ENCODE measurements at regions not wholly inside any gene's neighbourhood (a gene's known extent, or its start where the extent isn't known, plus 50 kb on each side); places are given as distances from the start of the nearest gene placed in this dataset.
"Not testable (repeated sequence)": the region's sequence is repeated elsewhere in the genome, so short reads cannot be mapped to it uniquely, and the experiment has no call there.

- no peaks in the 10 kb centered on the region for H3K27me3 Mint-ChIP-seq
- Histone ChIP-seq H3K4me1 (ENCODE audit: insufficient read depth, low read length) (no peaks in the 10 kb centered on the region), H3K27me3 (ENCODE audit: insufficient read depth, low read length) (no peaks in the 10 kb centered on the region), H3K4me3 (ENCODE audit: low read length in 2 of 2) (no peak overlapping the region), H3K36me3 (ENCODE audit: insufficient read depth, low read length) (no peaks in the 10 kb centered on the region), H3K27ac (ENCODE audit: low read depth, low read length) (no peak overlapping the region), H3K9me3 (ENCODE audit: control insufficient read depth in 1 of 2, low read length in 2 of 2) (no peaks in the 10 kb centered on the region)
- H3K9me3 Mint-ChIP-seq = peaks cover 0 to 15% (median 6%) of the 10 kb centered on the region in 8 donors
- no peaks in the 10 kb centered on the region for H3K4me1 Mint-ChIP-seq
- no peak for DNase-seq
- intact Hi-C loops (cut with micrococcal nuclease) = no loop called here
- ChIA-PET CTCF (ENCODE audit: partially characterized antibody) (no interaction called here), POLR2A (ENCODE audit: partially characterized antibody) (no interaction called here)
- H3K27ac Mint-ChIP-seq = no peak overlapping the region
- no peaks in the 10 kb centered on the region for H3K36me3 Mint-ChIP-seq
- H3K4me3 Mint-ChIP-seq = no peak overlapping the region
These were observed 812.6 kb upstream of the SPRY2 start for GRCh38 chr13:81153478-81153877.

GRCh38 chr13:81148822-81149221 is 807.9 kb upstream of the SPRY2 start:
- Histone ChIP-seq H3K4me1 (ENCODE audit: insufficient read depth, low read length) (no peaks in the 10 kb centered on the region), H3K9me3 (ENCODE audit: control insufficient read depth in 1 of 2, low read length in 2 of 2) (no peaks in the 10 kb centered on the region), H3K27me3 (ENCODE audit: insufficient read depth, low read length) (no peaks in the 10 kb centered on the region), H3K27ac (ENCODE audit: low read depth, low read length) (no peak overlapping the region), H3K36me3 (ENCODE audit: insufficient read depth, low read length) (no peaks in the 10 kb centered on the region), H3K4me3 (ENCODE audit: low read length in 2 of 2) (no peak overlapping the region)
- Mint-ChIP-seq H3K4me3 (no peak overlapping the region), H3K36me3 (no peaks in the 10 kb centered on the region), H3K27ac (no peak overlapping the region), H3K4me1 (no peaks in the 10 kb centered on the region), H3K27me3 (no peaks in the 10 kb centered on the region), H3K9me3 (peaks cover 0 to 20% (median 8%) of the 10 kb centered on the region in 8 donors)
- DNase-seq = no peak
- ChIA-PET CTCF (ENCODE audit: partially characterized antibody) (no interaction called here), POLR2A (ENCODE audit: partially characterized antibody) (no interaction called here)
- intact Hi-C loops (cut with micrococcal nuclease) = no loop called here

- H3K27me3 ChIP-seq (ENCODE audit: insufficient read depth, low read length); CTCF ChIA-PET (ENCODE audit: partially characterized antibody); H3K4me3 Mint-ChIP-seq; intact Hi-C loops (cut with micrococcal nuclease); H3K27ac Mint-ChIP-seq; H3K36me3 ChIP-seq (ENCODE audit: insufficient read depth, low read length); DNase-seq; H3K9me3 ChIP-seq (ENCODE audit: control insufficient read depth in 1 of 2, low read length in 2 of 2); H3K27me3 Mint-ChIP-seq; H3K27ac ChIP-seq (ENCODE audit: low read depth, low read length); H3K4me3 ChIP-seq (ENCODE audit: low read length in 2 of 2); POLR2A ChIA-PET (ENCODE audit: partially characterized antibody); H3K36me3 Mint-ChIP-seq; H3K4me1 ChIP-seq (ENCODE audit: insufficient read depth, low read length); H3K4me1 Mint-ChIP-seq: not testable (repeated sequence)
- H3K9me3 Mint-ChIP-seq = peaks cover 0 to 16% (median 7%) of the 10 kb centered on the region in 8 donors
These were observed 805.6 kb upstream of the SPRY2 start for GRCh38 chr13:81146576-81146975.

GRCh38 chr13:81142306-81142999 is 801.5 kb upstream of the SPRY2 start:
- no peaks in the 10 kb centered on the region for H3K36me3 ChIP-seq (ENCODE audit: insufficient read depth, low read length)
- no peaks in the 10 kb centered on the region for H3K36me3 Mint-ChIP-seq
- H3K27me3 Mint-ChIP-seq = no peaks in the 10 kb centered on the region
- no peak for DNase-seq
- H3K4me3 ChIP-seq (ENCODE audit: low read length in 2 of 2) = no peak overlapping the region
- no peaks in the 10 kb centered on the region for H3K9me3 ChIP-seq (ENCODE audit: control insufficient read depth in 1 of 2, low read length in 2 of 2)
- H3K27me3 ChIP-seq (ENCODE audit: insufficient read depth, low read length) = no peaks in the 10 kb centered on the region
- intact Hi-C loops (cut with micrococcal nuclease) = no loop called here
- no peak overlapping the region for H3K27ac ChIP-seq (ENCODE audit: low read depth, low read length)
- no peak overlapping the region for H3K4me3 Mint-ChIP-seq
- ChIA-PET CTCF (ENCODE audit: partially characterized antibody) (no interaction called here), POLR2A (ENCODE audit: partially characterized antibody) (no interaction called here)
- H3K9me3 Mint-ChIP-seq = peaks cover 0 to 9% (median 3%) of the 10 kb centered on the region in 8 donors
- H3K4me1 ChIP-seq (ENCODE audit: insufficient read depth, low read length) = no peaks in the 10 kb centered on the region
- no peak overlapping the region for H3K27ac Mint-ChIP-seq
- H3K4me1 Mint-ChIP-seq = no peaks in the 10 kb centered on the region

- no peak for DNase-seq
- Mint-ChIP-seq H3K36me3 (no peaks in the 10 kb centered on the region), H3K4me3 (no peak overlapping the region), H3K27ac (no peak overlapping the region), H3K4me1 (no peaks in the 10 kb centered on the region), H3K27me3 (no peaks in the 10 kb centered on the region), H3K9me3 (peaks cover 0 to 6% (median 2%) of the 10 kb centered on the region in 8 donors)
- H3K4me1 ChIP-seq (ENCODE audit: insufficient read depth, low read length) = no peaks in the 10 kb centered on the region
- H3K4me3 ChIP-seq (ENCODE audit: low read length in 2 of 2) = no peak overlapping the region
- CTCF ChIA-PET (ENCODE audit: partially characterized antibody) = no interaction called here
- H3K36me3 ChIP-seq (ENCODE audit: insufficient read depth, low read length) = no peaks in the 10 kb centered on the region
- no peak overlapping the region for H3K27ac ChIP-seq (ENCODE audit: low read depth, low read length)
- POLR2A ChIA-PET (ENCODE audit: partially characterized antibody) = no interaction called here
- intact Hi-C loops (cut with micrococcal nuclease) = no loop called here
- H3K27me3 ChIP-seq (ENCODE audit: insufficient read depth, low read length) = no peaks in the 10 kb centered on the region
- no peaks in the 10 kb centered on the region for H3K9me3 ChIP-seq (ENCODE audit: control insufficient read depth in 1 of 2, low read length in 2 of 2)
These were observed 799.7 kb upstream of the SPRY2 start for GRCh38 chr13:81140675-81141074.

GRCh38 chr13:81139987-81140386 is 799.1 kb upstream of the SPRY2 start:
- H3K27me3 Mint-ChIP-seq = no peaks in the 10 kb centered on the region
- no peak for DNase-seq
- intact Hi-C loops (cut with micrococcal nuclease) = no loop called here

GRCh38 chr13:81138353-81138980 is 797.5 kb upstream of the SPRY2 start:
- H3K36me3 ChIP-seq (ENCODE audit: insufficient read depth, low read length) = no peaks in the 10 kb centered on the region
- peak in 1 of 5 donors; percentile 23 for DNase-seq
- no peak overlapping the region for H3K27ac ChIP-seq (ENCODE audit: low read depth, low read length)
- intact Hi-C loops (cut with micrococcal nuclease) = no loop called here
- H3K4me3 ChIP-seq (ENCODE audit: low read length in 2 of 2) = no peak overlapping the region
- H3K27me3 ChIP-seq (ENCODE audit: insufficient read depth, low read length) = no peaks in the 10 kb centered on the region
- H3K27ac Mint-ChIP-seq = no peak overlapping the region
- no peaks in the 10 kb centered on the region for H3K4me1 Mint-ChIP-seq
- H3K9me3 ChIP-seq (ENCODE audit: control insufficient read depth in 1 of 2, low read length in 2 of 2) = no peaks in the 10 kb centered on the region
- no peaks in the 10 kb centered on the region for H3K4me1 ChIP-seq (ENCODE audit: insufficient read depth, low read length)
- ChIA-PET CTCF (ENCODE audit: partially characterized antibody) (no interaction called here), POLR2A (ENCODE audit: partially characterized antibody) (no interaction called here)
- H3K27me3 Mint-ChIP-seq = no peaks in the 10 kb centered on the region
- H3K36me3 Mint-ChIP-seq = no peaks in the 10 kb centered on the region
- no peak overlapping the region for H3K4me3 Mint-ChIP-seq
- peaks cover 0 to 6% (median under 1%) of the 10 kb centered on the region in 8 donors for H3K9me3 Mint-ChIP-seq

More at GRCh38 chr13:81139987-81140386, 799.1 kb upstream of the SPRY2 start:
- H3K4me1 ChIP-seq (ENCODE audit: insufficient read depth, low read length) = no peaks in the 10 kb centered on the region
- H3K4me3 Mint-ChIP-seq = peak overlapping the region in 1 of 8 donors; percentile 24
- no peak overlapping the region for H3K27ac Mint-ChIP-seq
- H3K36me3 ChIP-seq (ENCODE audit: insufficient read depth, low read length) = no peaks in the 10 kb centered on the region
- no peaks in the 10 kb centered on the region for H3K27me3 ChIP-seq (ENCODE audit: insufficient read depth, low read length)
- H3K4me1 Mint-ChIP-seq = no peaks in the 10 kb centered on the region
- CTCF ChIA-PET (ENCODE audit: partially characterized antibody) = no interaction called here
- POLR2A ChIA-PET (ENCODE audit: partially characterized antibody) = no interaction called here
- H3K9me3 Mint-ChIP-seq = peaks cover 0 to 6% (median under 1%) of the 10 kb centered on the region in 8 donors
- no peaks in the 10 kb centered on the region for H3K36me3 Mint-ChIP-seq
- no peak overlapping the region for H3K4me3 ChIP-seq (ENCODE audit: low read length in 2 of 2)
- H3K9me3 ChIP-seq (ENCODE audit: control insufficient read depth in 1 of 2, low read length in 2 of 2) = no peaks in the 10 kb centered on the region
- H3K27ac ChIP-seq (ENCODE audit: low read depth, low read length) = no peak overlapping the region

Data from CD4-positive, alpha-beta memory T cell (primary cell).